T-cell (primary cell): ENCODE measurements at regions not wholly inside any gene's neighbourhood (a gene's known extent, or its start where the extent isn't known, plus 50 kb on each side); places are given as distances from the start of the nearest gene placed in this dataset.

Experiments used
- ATAC-seq, 4 experiments: fragments of 200-7000 bp in 3 of 4; fragments of 150-1000 bp in 1 of 4; cut with Tn5 transposase; replicated peaks in 1 of 4; 1 replicate in 3 of 4; 2 replicates in 1 of 4; pipeline ENCODE4 v1.10.0; 2021; ENCODE audit warnings: moderate library complexity in 3 of 4, mild to moderate bottlenecking in 2 of 4, moderate number of reproducible peaks in 1 of 4
- CTCF ChIA-PET, 2 donors: fragments of 300-600 bp; sonication (Branson Sonifier 250); formaldehyde crosslinking; loops; one replicate each; lab custom pipeline; 2022; ENCODE audit warnings: antibody characterized with exemption in 2 of 2; lab: Charles Lee
- POLR2A ChIA-PET, 2 donors: fragments of 300-600 bp; sonication (Branson Sonifier 250); formaldehyde crosslinking; loops; one replicate each; lab custom pipeline; 2022; ENCODE audit warnings: antibody characterized with exemption in 2 of 2; lab: Charles Lee
- DNase-seq, 35 experiments: peaks; one replicate each; pipeline versions ENCODE4 v3.0.0 to v3.0.0-alpha.2; 2013 to 2023
- H3K27ac ChIP-seq: one replicate; pipeline ENCODE4 v1.5.1; 2013; ENCODE audit warnings: low read length
- H3K27me3 ChIP-seq, 2 experiments: replicated peaks in 1 of 2; 1 replicate in 1 of 2; 2 replicates in 1 of 2; pipeline versions ENCODE4 v1.6.1 to v1.7.0; 2013; ENCODE audit warnings: low read length in 1 of 2, mixed read lengths in 1 of 2; ENCODE audit not compliant: control insufficient read depth in 2 of 2, insufficient read depth in 2 of 2; ENCODE audit errors: extremely low read depth in 1 of 2
- H3K36me3 ChIP-seq, 2 donors: 1 replicate in 1 of 2; 2 replicates in 1 of 2; pipeline versions ENCODE4 v1.6.1 to v1.7.0; 2013; ENCODE audit warnings: low read length in 1 of 2; ENCODE audit not compliant: control insufficient read depth in 2 of 2, insufficient read depth in 1 of 2; ENCODE audit errors: extremely low read depth in 1 of 2
- H3K4me1 ChIP-seq, 2 experiments: 1 replicate in 1 of 2; 2 replicates in 1 of 2; pipeline versions ENCODE4 v1.6.1 to v1.7.0; 2013; ENCODE audit warnings: low read length in 2 of 2, mixed read lengths in 1 of 2; ENCODE audit not compliant: insufficient read depth in 2 of 2, control insufficient read depth in 1 of 2; ENCODE audit errors: extremely low read depth in 1 of 2
- H3K4me3 ChIP-seq, 2 donors: 1 replicate in 1 of 2; 2 replicates in 1 of 2; pipeline versions ENCODE4 v1.5.1 to v1.7.0; 2013; ENCODE audit warnings: mild to moderate bottlenecking in 2 of 2, low read length in 1 of 2, moderate library complexity in 1 of 2; ENCODE audit not compliant: control insufficient read depth in 1 of 2; ENCODE audit errors: extremely low read depth in 1 of 2
- H3K9me3 ChIP-seq: 2 replicates; pipeline ENCODE4 v1.7.0; 2013
- H3K27ac Mint-ChIP-seq, 2 donors: one replicate each; pipeline ENCODE4 v1.8.0; 2020 to 2021; ENCODE audit warnings: mild to moderate bottlenecking in 2 of 2, mixed read lengths in 2 of 2
- H3K27me3 Mint-ChIP-seq, 2 donors: one replicate each; pipeline ENCODE4 v1.8.0; 2021 to 2022; ENCODE audit warnings: mixed read lengths in 2 of 2
- H3K36me3 Mint-ChIP-seq: one replicate; pipeline ENCODE4 v1.8.0; 2021; ENCODE audit warnings: mixed read lengths
- H3K4me1 Mint-ChIP-seq, 3 donors: one replicate each; pipeline ENCODE4 v1.8.0; 2020 to 2022; ENCODE audit warnings: mixed read lengths in 3 of 3, mild to moderate bottlenecking in 1 of 3
- H3K4me3 Mint-ChIP-seq, 3 donors: one replicate each; pipeline ENCODE4 v1.8.0; 2020 to 2022; ENCODE audit warnings: mild to moderate bottlenecking in 3 of 3, mixed read lengths in 3 of 3, moderate library complexity in 3 of 3
- H3K9me3 Mint-ChIP-seq, 3 donors: one replicate each; pipeline ENCODE4 v1.8.0; 2020 to 2022; ENCODE audit warnings: mixed read lengths in 3 of 3
- WGBS: methylation state at CpG from one replicate; pipeline ENCODE4 v1.1.5; 2013; ENCODE audit warnings: missing lambda C conversion rate; ENCODE audit not compliant: insufficient coverage; 5-methylcytosine and 5-hydroxymethylcytosine counted together

- no peak for ATAC-seq
- CTCF ChIA-PET: no interaction called here
- Histone ChIP-seq H3K27me3 (peaks cover 0 to 18% of the 10 kb centered on the region in 2 experiments), H3K4me1 (no peaks in the 10 kb centered on the region), H3K9me3 (no peaks in the 10 kb centered on the region), H3K27ac (no peak overlapping the region), H3K36me3 (no peaks in the 10 kb centered on the region), H3K4me3 (no peak overlapping the region)
- POLR2A ChIA-PET: no interaction called here
- H3K9me3 Mint-ChIP-seq: no peaks in the 10 kb centered on the region
- peaks cover 20 to 41% of the 10 kb centered on the region in 2 donors for H3K27me3 Mint-ChIP-seq
- no peaks in the 10 kb centered on the region for H3K4me1 Mint-ChIP-seq
- DNase-seq: no peak
- no peak overlapping the region for H3K27ac Mint-ChIP-seq
- H3K4me3 Mint-ChIP-seq: no peak overlapping the region
- no peaks in the 10 kb centered on the region for H3K36me3 Mint-ChIP-seq
- no CpG with 5 or more reads among the region's 5 CpGs for WGBS
Measured at GRCh38 chr1:147472966-147473732, 68.2 kb upstream of the BCL9 start.

- H3K27ac ChIP-seq: no peak overlapping the region
- H3K4me3 ChIP-seq: no peak overlapping the region
- H3K9me3 Mint-ChIP-seq: no peaks in the 10 kb centered on the region
- H3K4me1 ChIP-seq: no peaks in the 10 kb centered on the region
- H3K36me3 Mint-ChIP-seq: no peaks in the 10 kb centered on the region
- no peak overlapping the region for H3K27ac Mint-ChIP-seq
- no peak overlapping the region for H3K4me3 Mint-ChIP-seq
- ATAC-seq (no peak), DNase-seq (no peak)
- CTCF ChIA-PET: no interaction called here
- no peaks in the 10 kb centered on the region for H3K4me1 Mint-ChIP-seq
- POLR2A ChIA-PET: no interaction called here
- peaks cover 0 to 13% of the 10 kb centered on the region in 2 experiments for H3K27me3 ChIP-seq
- H3K9me3 ChIP-seq: no peaks in the 10 kb centered on the region
- no peaks in the 10 kb centered on the region for H3K36me3 ChIP-seq
- peaks cover 19 to 38% of the 10 kb centered on the region in 2 donors for H3K27me3 Mint-ChIP-seq
Measured at GRCh38 chr1:147473733-147474049, 67.6 kb upstream of the BCL9 start.

- Histone ChIP-seq H3K4me3 (no peak overlapping the region), H3K36me3 (no peaks in the 10 kb centered on the region), H3K9me3 (no peaks in the 10 kb centered on the region), H3K4me1 (no peaks in the 10 kb centered on the region), H3K27ac (no peak overlapping the region), H3K27me3 (peaks cover 0 to 3% of the 10 kb centered on the region in 2 experiments)
- Mint-ChIP-seq H3K27me3 (peaks cover 37 to 38% of the 10 kb centered on the region in 2 donors), H3K4me1 (no peaks in the 10 kb centered on the region), H3K9me3 (no peaks in the 10 kb centered on the region), H3K27ac (no peak overlapping the region), H3K4me3 (no peak overlapping the region), H3K36me3 (no peaks in the 10 kb centered on the region)
- no peak for DNase-seq
- WGBS: no CpG with 5 or more reads among the region's 3 CpGs
- ChIA-PET POLR2A (no interaction called here), CTCF (no interaction called here)
- ATAC-seq: no peak
Measured at GRCh38 chr1:147475488-147475887, 65.8 kb upstream of the BCL9 start.

GRCh38 chr1:147478521-147478920, 62.8 kb upstream of the BCL9 start:
- H3K4me3 Mint-ChIP-seq: no peak overlapping the region
- H3K4me1 Mint-ChIP-seq: no peaks in the 10 kb centered on the region
- H3K36me3 Mint-ChIP-seq: no peaks in the 10 kb centered on the region
- no peaks in the 10 kb centered on the region for H3K9me3 ChIP-seq
- no peaks in the 10 kb centered on the region for H3K4me1 ChIP-seq
- no peaks in the 10 kb centered on the region for H3K9me3 Mint-ChIP-seq
- H3K27me3 ChIP-seq: peaks cover 0 to 5% of the 10 kb centered on the region in 2 experiments
- no peak overlapping the region for H3K27ac Mint-ChIP-seq
- H3K27me3 Mint-ChIP-seq: peaks cover 29 to 37% of the 10 kb centered on the region in 2 donors
- no peak for DNase-seq
- no peak for ATAC-seq
- WGBS: 85% methylated on average over 4 of the region's 4 CpGs
- POLR2A ChIA-PET: no interaction called here
- no peak overlapping the region for H3K4me3 ChIP-seq
- H3K27ac ChIP-seq: no peak overlapping the region
- no peaks in the 10 kb centered on the region for H3K36me3 ChIP-seq
- CTCF ChIA-PET: no interaction called here

- DNase-seq: no peak
- Histone ChIP-seq H3K27ac (no peak overlapping the region), H3K4me1 (no peaks in the 10 kb centered on the region), H3K27me3 (peaks cover 0 to 5% of the 10 kb centered on the region in 2 experiments), H3K9me3 (no peaks in the 10 kb centered on the region), H3K36me3 (no peaks in the 10 kb centered on the region), H3K4me3 (no peak overlapping the region)
- Mint-ChIP-seq H3K27me3 (peaks cover 29 to 33% of the 10 kb centered on the region in 2 donors), H3K9me3 (no peaks in the 10 kb centered on the region), H3K36me3 (no peaks in the 10 kb centered on the region), H3K27ac (peak overlapping the region in 1 of 2 donors; percentile 4), H3K4me1 (no peaks in the 10 kb centered on the region), H3K4me3 (no peak overlapping the region)
- no peak for ATAC-seq
- ChIA-PET POLR2A (no interaction called here), CTCF (no interaction called here)
- WGBS: 31% methylated on average over 1 of the region's 3 CpGs
Measured at GRCh38 chr1:147479864-147480564, 61.3 kb upstream of the BCL9 start.

GRCh38 chr1:147480565-147480935, 60.8 kb upstream of the BCL9 start:
- Mint-ChIP-seq H3K27ac (no peak overlapping the region), H3K4me3 (no peak overlapping the region), H3K27me3 (peaks cover 29 to 33% of the 10 kb centered on the region in 2 donors), H3K36me3 (no peaks in the 10 kb centered on the region), H3K9me3 (no peaks in the 10 kb centered on the region), H3K4me1 (no peaks in the 10 kb centered on the region)
- 40% methylated on average over 1 of the region's 2 CpGs for WGBS
- DNase-seq (no peak), ATAC-seq (no peak)
- Histone ChIP-seq H3K36me3 (no peaks in the 10 kb centered on the region), H3K9me3 (no peaks in the 10 kb centered on the region), H3K4me1 (no peaks in the 10 kb centered on the region), H3K27ac (no peak overlapping the region), H3K27me3 (peaks cover 0 to 5% of the 10 kb centered on the region in 2 experiments), H3K4me3 (no peak overlapping the region)
- ChIA-PET CTCF (no interaction called here), POLR2A (no interaction called here)
